HFF-Myc (cell line): ENCODE measurements at regions not wholly inside any gene's neighbourhood (a gene's known extent, or its start where the extent isn't known, plus 50 kb on each side); places are given as distances from the start of the nearest gene placed in this dataset.

ENCODE experiments used
- DNase-seq: peaks from one replicate; pipeline ENCODE4 v3.0.0-alpha.2; 2011; ENCODE audit warnings: low read depth; ENCODE audit errors: extremely low read depth
- H3K4me3 ChIP-seq: replicated peaks from 2 replicates; pipeline ENCODE4 v1.5.1; 2011; ENCODE audit warnings: low read depth, mild to moderate bottlenecking, control low read depth, low read length
- CTCF ChIP-seq: IDR thresholded peaks from 2 replicates; pipeline ENCODE4 v1.5.1; 2012; ENCODE audit warnings: mild to moderate bottlenecking, low read depth, low read length, control low read depth; ENCODE audit errors: missing control alignments

GRCh38 chr18:28715206-28715605, 538.3 kb upstream of the CDH2 start:
- no peak overlapping the region for H3K4me3 ChIP-seq
- DNase-seq: no peak
- no peak for TF ChIP-seq CTCF

GRCh38 chr18:28714498-28714897, 537.6 kb upstream of the CDH2 start:
- H3K4me3 ChIP-seq: no peak overlapping the region
- DNase-seq: no peak
- TF ChIP-seq CTCF: no peak

GRCh38 chr18:28712796-28713425, 536.0 kb upstream of the CDH2 start:
- DNase-seq: no peak
- H3K4me3 ChIP-seq: no peak overlapping the region
- TF ChIP-seq CTCF: no peak

- H3K4me3 ChIP-seq: no peak overlapping the region
- no peak for TF ChIP-seq CTCF
- DNase-seq: no peak
Observed at GRCh38 chr18:28712172-28712571, 535.2 kb upstream of the CDH2 start.

GRCh38 chr18:28711096-28711495, 534.2 kb upstream of the CDH2 start:
- TF ChIP-seq CTCF: no peak
- no peak overlapping the region for H3K4me3 ChIP-seq
- DNase-seq: no peak

GRCh38 chr18:28707006-28707405, 530.1 kb upstream of the CDH2 start:
- H3K4me3 ChIP-seq: no peak overlapping the region
- DNase-seq: no peak
- TF ChIP-seq CTCF: no peak

GRCh38 chr18:28706397-28706796, 529.5 kb upstream of the CDH2 start:
- no peak overlapping the region for H3K4me3 ChIP-seq
- no peak for TF ChIP-seq CTCF
- DNase-seq: no peak
